Stimulated activated CD8-positive, alpha-beta memory T cell treated with anti-CD3 and anti-CD28 coated beads, Interleukin-12 subunit alpha, Interleukin-12 subunit beta, amount 100 ng/mL, for 24 hours (primary cell): ENCODE measurements at regions not wholly inside any gene's neighbourhood (a gene's known extent, or its start where the extent isn't known, plus 50 kb on each side); places are given as distances from the start of the nearest gene placed in this dataset.
"Not testable (repeated sequence)": the region's sequence is repeated elsewhere in the genome, so short reads cannot be mapped to it uniquely, and the experiment has no call there.

Source experiments
- DNase-seq: peaks from one replicate; pipeline ENCODE4 v3.0.0-alpha.2; 2020; ENCODE audit errors: extremely low read depth

GRCh38 chr20:48381353-48382120 lies 446.3 kb downstream of the PREX1 start:
- no peak for DNase-seq

DNA sequence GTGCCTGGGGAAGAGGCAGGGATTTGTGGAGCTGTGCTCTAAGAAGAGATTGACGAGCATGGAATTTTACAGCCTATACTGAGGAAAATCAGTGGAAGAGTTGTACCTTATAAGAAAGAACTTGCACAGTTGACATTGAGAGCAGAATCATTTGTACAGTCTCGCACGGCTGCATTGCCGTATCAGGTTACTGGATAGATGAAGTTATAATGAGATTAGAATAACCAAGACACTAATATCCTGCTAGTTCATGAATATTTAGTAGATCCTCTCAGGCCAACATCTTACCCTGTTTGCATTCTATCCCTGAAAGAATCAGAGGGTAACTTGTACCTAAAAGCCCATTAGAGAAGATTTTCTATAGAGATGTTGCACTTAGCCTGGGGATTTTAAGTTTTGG lies 447.1 kb downstream of the PREX1 start:
- no peak for DNase-seq

DNA sequence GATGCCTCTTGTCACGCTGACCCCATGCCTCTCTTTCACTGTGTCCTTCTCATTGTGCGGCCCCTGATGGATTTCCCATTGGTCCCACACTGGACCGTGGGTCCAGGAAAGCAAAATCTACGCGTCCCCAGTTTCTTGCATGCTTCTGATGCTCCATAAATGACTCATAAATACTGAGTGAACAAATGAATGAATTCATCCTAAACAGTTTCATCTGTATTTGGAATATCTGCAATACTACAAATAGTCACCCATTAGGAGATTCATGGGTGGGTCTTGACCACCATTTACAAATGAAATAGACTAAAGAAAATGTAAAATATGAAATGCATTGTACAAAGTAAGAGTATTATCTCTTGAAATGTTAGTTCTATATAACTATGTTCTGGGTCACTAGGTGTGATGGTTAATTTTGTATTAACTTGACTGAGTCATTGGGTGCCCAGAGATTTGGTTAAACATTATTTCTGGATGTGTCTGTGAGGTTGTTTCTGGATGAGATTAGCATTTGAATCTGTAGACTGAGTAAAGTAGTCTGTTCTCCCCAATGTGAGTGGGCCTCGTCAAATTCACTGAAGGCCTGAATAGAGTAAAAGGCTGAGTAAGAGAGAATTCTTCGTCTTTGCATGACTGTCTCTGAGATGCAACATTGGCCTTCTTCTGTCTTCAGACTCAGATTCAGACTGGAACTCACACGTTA lies 448.7 kb downstream of the PREX1 start:
- DNase-seq = no peak

DNA sequence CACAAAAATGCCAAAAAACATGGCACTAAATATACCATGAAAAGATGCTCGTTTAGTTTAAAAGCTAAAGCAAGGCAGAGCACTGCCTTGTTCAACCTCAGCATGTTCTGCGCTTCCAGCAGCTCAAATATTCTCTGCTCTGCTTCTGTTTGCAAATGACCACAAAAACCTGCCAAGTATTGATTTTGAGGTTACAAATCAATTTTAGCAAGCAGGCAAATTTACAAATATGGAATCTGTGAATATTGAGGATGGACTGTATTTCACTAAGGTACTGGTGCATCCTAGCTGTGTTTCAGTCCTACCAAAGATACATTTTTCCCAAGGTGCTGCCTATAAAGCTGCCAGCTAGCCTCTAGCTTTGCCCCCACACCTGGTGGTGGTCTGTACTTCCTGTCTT lies 449.9 kb downstream of the PREX1 start:
- no peak for DNase-seq

GRCh38 chr20:48375804-48376203 lies 452.0 kb downstream of the PREX1 start:
- no peak for DNase-seq

- no peak for DNase-seq
Observed at GRCh38 chr20:48374991-48375595, 452.7 kb downstream of the PREX1 start.

DNA sequence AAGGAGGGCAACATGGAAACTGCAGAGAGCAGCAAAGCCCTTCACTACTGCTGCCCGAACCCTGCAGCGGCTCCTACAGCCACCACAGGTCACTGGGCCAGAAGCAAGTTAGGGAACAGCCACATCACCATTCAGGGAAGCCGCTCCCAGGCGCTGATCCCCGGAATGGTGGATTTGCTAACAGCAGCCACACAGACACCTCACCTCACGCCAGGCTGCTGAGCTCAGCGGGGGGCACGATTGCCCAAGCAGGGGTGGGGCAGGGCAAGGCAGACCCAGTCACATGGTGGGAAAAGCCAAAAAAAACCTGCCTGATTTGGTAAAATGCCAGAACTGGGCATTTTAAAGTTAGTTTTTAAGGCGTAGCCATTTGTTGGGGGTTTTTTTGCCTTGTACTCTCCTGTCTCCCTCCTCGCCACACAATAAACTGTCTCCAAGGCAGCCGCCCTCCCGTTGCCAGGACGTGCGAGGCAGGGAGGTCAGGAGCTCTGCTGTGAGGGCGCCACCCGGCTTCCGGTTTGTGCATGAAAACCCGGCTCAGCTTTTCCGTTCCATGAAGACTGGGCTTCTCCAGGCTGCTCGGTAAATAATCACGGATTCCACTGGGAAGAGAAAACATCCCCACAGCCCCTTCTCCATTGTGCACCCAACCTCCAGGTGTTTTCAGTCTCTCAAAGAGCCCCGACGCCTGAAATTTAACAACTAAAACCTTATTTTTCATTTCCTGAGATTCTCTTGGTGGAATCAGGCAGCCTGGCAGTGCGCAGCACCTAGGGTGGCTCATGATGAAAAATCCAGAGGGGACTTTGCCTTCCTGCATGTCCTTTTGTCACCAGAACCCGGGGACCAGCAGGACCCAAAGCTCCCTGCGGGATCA lies 453.5 kb downstream of the PREX1 start:
- DNase-seq = not testable (repeated sequence)

DNA sequence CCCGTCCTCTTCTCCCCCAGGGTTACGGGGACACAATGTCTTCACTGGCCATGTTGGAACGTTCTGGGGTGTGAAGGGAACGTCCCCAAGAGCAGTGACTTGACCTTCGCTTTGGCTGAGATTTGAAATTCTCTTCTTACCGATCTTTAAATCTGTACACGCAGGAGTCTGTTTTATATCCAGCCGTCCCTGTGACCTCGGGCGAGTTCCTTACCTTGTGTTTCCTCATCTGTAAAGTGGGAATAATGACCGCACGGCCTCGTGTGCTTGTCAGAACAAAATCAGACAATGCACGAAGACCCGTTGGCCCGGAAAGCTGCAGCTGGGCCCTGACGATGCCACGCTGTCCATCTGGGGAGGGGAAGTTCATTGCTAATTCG lies 454.3 kb downstream of the PREX1 start:
- DNase-seq = no peak

GRCh38 chr20:48372851-48373554 lies 454.8 kb downstream of the PREX1 start:
- not testable (repeated sequence) for DNase-seq

DNA sequence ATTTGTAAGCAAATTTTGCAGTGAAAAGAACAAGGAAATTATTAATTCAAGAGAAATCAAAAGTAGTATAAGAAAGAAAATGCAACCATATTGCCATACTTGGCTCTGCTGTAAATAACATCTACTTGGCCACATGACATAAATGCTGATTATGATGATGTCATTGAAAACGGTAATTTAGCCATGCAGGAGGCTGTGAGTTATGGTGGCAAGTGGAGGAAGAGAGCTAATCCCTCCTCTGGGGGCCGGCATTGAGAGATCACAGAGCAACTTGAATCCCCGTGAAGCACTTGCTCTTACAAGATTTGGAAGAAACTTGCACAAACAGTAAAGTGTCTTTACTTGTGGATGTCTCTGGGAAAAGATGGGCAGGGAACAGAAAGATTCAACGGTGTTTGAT lies 456.6 kb downstream of the PREX1 start:
- DNase-seq = no peak

DNA sequence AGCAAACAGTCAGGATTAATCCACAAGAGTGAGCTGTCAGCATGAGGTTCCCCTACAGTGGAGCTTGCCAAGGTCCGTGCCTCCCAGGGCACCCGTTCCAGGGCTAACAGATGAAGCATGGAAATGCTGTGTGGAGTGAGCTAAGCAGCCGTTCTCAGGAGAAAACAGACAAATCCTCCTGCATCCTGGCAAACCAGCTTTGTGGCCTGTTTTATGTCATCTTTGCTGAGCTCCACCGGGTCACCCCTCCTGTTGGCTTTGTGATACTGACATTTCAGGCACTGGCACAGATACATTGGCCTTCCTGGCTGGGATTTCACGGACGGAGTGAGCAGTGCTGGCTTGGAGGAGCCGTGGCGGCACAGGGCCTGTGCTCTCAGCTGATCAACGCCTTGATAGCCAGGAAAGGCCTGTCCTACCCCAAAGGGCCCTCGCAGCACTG lies 459.2 kb downstream of the PREX1 start:
- DNase-seq = not testable (repeated sequence)

DNA sequence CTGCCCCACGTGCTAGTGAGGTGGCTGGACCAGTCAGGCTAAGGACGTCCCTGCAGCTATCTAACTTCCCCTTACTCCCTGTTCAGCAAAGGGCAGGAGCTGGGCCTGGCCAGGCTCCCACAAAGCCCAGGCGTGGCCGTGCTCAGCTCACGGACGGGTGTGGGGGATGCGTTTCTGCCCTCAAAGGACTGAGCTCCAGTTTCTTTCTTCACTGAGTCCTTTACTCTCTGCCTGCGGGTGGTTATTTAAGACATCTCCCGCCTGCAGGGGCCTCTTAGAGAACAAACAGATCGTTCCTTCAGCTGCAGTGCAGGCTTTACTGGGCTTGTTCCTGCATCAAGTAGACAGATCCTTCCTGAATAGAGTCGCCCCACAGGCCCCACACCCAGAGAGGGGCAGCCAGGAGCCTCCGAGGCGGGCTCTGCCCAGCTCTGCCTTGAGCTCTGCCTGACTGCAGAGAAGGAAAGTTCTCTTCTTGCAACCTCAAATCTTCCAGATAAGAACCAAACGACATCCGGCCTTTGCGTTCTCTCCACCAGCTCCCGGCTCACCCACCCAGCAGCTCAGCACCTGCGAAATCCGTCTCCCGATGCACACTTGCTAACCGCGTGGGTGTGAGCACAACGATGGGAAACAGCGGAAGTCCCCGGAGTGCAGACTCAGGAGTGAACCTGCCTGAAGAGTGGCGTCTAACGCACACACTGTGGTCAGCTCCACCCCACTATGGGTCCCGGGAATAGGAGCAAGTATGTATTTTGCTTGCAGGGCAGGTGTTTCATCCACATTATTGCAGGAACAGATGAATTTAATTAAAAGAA lies 460.0 kb downstream of the PREX1 start:
- DNase-seq = not testable (repeated sequence)

DNA sequence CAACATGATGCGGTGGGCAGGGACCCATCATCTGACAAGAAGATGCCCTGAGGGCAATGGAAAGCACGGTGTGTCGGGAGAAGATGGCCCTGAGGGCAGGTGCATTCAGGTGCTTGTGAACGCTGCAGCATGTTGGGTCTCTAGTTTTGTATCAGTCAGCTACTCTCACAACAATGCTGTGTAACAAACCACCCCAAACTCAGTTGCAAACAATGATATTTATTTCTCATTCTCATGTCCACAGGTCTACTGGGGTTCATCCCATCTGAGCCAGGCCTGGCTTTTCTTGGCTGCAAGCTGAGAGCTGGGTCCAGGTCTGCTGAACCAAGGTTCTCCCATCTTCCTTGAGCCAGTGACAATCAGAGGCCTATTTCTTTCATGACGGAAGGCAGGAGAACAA lies 461.6 kb downstream of the PREX1 start:
- no peak for DNase-seq

DNA sequence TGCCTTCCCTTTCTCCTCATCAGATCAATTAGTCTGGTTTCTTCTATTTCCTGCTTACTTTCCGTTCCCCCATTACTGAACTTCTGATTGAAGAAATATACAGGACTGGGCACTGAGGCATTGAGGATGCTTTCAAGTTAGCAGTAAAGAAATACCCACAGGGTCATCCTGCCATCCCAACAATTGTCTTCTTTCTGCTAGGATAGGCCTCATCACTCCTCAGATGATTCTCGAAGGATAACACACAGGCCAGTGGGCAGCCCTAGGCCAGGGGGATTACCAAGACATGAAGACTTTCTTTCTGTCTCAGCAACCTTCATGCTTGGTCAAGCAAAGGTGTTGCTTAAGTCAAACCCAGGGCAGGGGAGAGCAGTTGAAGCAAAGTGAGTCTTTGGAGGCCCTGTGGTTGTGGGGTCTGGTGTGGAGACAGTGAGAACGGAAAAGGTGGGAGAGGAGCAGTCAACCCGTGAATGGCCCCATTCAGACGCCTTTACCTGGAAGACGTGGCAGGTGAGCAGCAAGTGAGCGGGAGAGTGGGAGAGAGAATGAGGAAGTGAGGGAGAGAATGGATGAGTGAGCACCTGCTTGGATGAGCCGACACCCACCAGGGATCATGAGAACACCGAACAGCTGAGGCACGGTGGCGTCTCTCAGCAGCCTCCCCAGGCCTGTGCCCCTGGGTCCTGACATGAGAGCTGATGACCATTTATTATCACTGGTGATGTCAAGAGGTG lies 462.9 kb downstream of the PREX1 start:
- DNase-seq = no peak

GRCh38 chr20:48364055-48364454 lies 463.7 kb downstream of the PREX1 start:
- DNase-seq = no peak

DNA sequence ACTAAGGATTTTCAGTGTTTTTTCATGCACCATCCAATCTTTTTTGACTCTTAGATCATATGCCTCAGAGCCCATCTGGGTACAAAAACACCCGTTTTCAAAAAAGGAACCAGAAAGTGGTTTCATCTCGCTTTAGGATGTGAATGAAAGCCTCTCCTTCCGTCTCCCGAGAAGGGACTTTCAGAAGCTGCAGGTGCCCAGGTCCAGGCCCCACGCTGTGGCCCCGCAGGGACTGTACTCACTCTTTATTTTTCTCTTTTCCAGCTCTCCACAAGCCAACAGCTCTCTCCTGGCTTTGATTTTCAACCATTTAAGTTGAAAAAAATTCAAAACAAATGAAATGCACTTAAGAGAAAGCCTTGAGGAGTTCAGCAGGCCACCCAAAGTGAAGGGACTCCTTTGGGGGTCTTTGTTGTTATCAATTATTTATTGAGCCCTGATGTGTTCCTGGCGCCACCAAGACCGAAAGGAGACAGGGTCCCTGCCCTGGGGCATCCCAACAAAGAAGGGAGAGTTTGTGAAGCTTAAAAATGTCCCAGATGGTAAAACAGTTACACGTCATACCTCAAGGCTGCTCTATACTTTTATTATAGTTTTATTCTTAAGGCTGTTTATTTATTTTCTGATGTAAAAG lies 467.3 kb downstream of the PREX1 start:
- no peak for DNase-seq

- DNase-seq = no peak
Observed at GRCh38 chr20:48359692-48360341, 468.0 kb downstream of the PREX1 start.

GRCh38 chr20:48359055-48359390 lies 468.8 kb downstream of the PREX1 start:
- DNase-seq = not testable (repeated sequence)
